Caco-2 (cell line): ENCODE measurements at regions not wholly inside any gene's neighbourhood (a gene's known extent, or its start where the extent isn't known, plus 50 kb on each side); places are given as distances from the start of the nearest gene placed in this dataset.

Source experiments
- BruUV-seq: library from RNA; stranded (reverse); fragments of 400-500 nt; replicated peaks from 2 replicates; lab custom pipeline; 2021; lab: Mats Ljungman, UMichigan
- CTCF ChIA-PET: fragments of 300-600 bp; sonication (Branson Sonifier 250); formaldehyde crosslinking; loops from one replicate; lab custom pipeline; 2022; ENCODE audit warnings: antibody characterized with exemption; lab: Charles Lee
- POLR2A ChIA-PET: fragments of 300-600 bp; sonication (Branson Sonifier 250); formaldehyde crosslinking; loops from one replicate; lab custom pipeline; 2022; ENCODE audit warnings: antibody characterized with exemption; lab: Charles Lee
- DNase-seq, 2 experiments: peaks; one replicate each; pipeline versions ENCODE4 v3.0.0 to v3.0.0-alpha.2; 2020 to 2022
- H3K27me3 ChIP-seq: replicated peaks from 2 replicates; pipeline ENCODE4 v1.6.0; 2011; ENCODE audit warnings: low read length; ENCODE audit not compliant: control insufficient read depth, insufficient read depth
- H3K36me3 ChIP-seq: 2 replicates; pipeline ENCODE4 v1.5.1; 2011; ENCODE audit warnings: low read length; ENCODE audit not compliant: control insufficient read depth, insufficient read depth
- H3K4me1 ChIP-seq: fragments of 250-450 bp; sonication (Bioruptor Pico); 2 replicates; pipeline ENCODE4 v1.5.1; 2020; ENCODE audit warnings: mild to moderate bottlenecking
- H3K4me3 ChIP-seq: 2 replicates; pipeline ENCODE4 v1.5.1; 2011; ENCODE audit warnings: low read depth, mild to moderate bottlenecking, control low read depth, low read length
- H3K9me3 ChIP-seq: fragments of 250-450 bp; sonication (Bioruptor Pico); 2 replicates; pipeline ENCODE4 v1.5.1; 2020; ENCODE audit warnings: mild to moderate bottlenecking, moderate library complexity
- H3K27ac Mint-ChIP-seq: one replicate; pipeline ENCODE4 v1.8.0; 2022; ENCODE audit warnings: mixed read lengths; ENCODE audit not compliant: unreplicated experiment
- H3K27me3 Mint-ChIP-seq: one replicate; pipeline ENCODE4 v1.8.0; 2022; ENCODE audit warnings: mixed read lengths; ENCODE audit not compliant: insufficient read depth, unreplicated experiment
- H3K36me3 Mint-ChIP-seq: one replicate; pipeline ENCODE4 v1.8.0; 2022; ENCODE audit warnings: mild to moderate bottlenecking, mixed read lengths; ENCODE audit not compliant: insufficient read depth, unreplicated experiment
- H3K4me1 Mint-ChIP-seq: one replicate; pipeline ENCODE4 v1.8.0; 2022; ENCODE audit warnings: low read depth, mixed read lengths; ENCODE audit not compliant: unreplicated experiment
- H3K4me3 Mint-ChIP-seq: one replicate; pipeline ENCODE4 v1.8.0; 2022; ENCODE audit warnings: mild to moderate bottlenecking, moderate library complexity, mixed read lengths; ENCODE audit not compliant: unreplicated experiment
- H3K9me3 Mint-ChIP-seq: one replicate; pipeline ENCODE4 v1.8.0; 2022; ENCODE audit warnings: mixed read lengths; ENCODE audit not compliant: unreplicated experiment
- intact Hi-C: fragments of 100-400 bp; cut with micrococcal nuclease; formaldehyde crosslinking; loops from one replicate; pipeline ENCODE4 v1.10.0; 2022; ENCODE audit not compliant: unreplicated experiment
- TF ChIP-seq, protein P1 (sequence below), 2 experiments: fragments of 200-600 bp in 1 of 2; IDR thresholded peaks; 1 replicate in 1 of 2; 2 replicates in 1 of 2; pipeline versions ENCODE4 v1.5.1 to v1.8.0; 2011 to 2022; ENCODE audit warnings: antibody characterized with exemption in 1 of 2, control low read depth in 1 of 2, inconsistent platforms in 1 of 2, low read depth in 1 of 2, low read length in 1 of 2, mild to moderate bottlenecking in 1 of 2, moderate library complexity in 1 of 2; ENCODE audit not compliant: insufficient read depth in 1 of 2, severe bottlenecking in 1 of 2, unreplicated experiment in 1 of 2

DNA sequence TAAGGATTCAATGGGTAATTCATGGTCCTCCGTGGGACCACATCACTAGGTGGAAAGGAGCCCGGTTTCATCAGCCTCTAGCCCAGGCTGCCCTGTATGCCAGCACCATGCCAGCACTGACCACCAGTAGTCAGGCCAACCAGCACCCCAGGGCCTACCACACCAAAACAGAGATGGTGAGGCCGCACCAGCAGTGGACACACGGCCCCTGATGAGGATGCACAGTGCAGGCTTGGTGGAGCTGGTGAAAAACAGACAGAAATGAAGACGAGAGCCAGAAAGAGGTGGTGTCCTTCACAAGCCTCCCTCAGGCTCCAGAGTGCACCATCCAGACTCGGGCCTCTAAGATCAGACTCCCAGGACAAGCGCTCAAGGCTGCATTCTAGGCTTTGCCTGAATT is 128.2 kb downstream of the MED10 start:
- no peaks in the 10 kb centered on the region for H3K36me3 ChIP-seq
- no TSS peak for BruUV-seq
- H3K4me3 ChIP-seq = no peak overlapping the region
- Mint-ChIP-seq H3K9me3 (no peaks in the 10 kb centered on the region), H3K27me3 (peaks cover 8% of the 10 kb centered on the region), H3K36me3 (no peaks in the 10 kb centered on the region), H3K27ac (no peak overlapping the region), H3K4me3 (no peak overlapping the region), H3K4me1 (no peaks in the 10 kb centered on the region)
- no peaks in the 10 kb centered on the region for H3K4me1 ChIP-seq
- H3K9me3 ChIP-seq = no peaks in the 10 kb centered on the region
- no peaks in the 10 kb centered on the region; the same call in 1 of the 2 replicates for H3K27me3 ChIP-seq
- ChIA-PET CTCF (no interaction called here), POLR2A (no interaction called here)
- no peak for DNase-seq
- intact Hi-C loops = no loop called here
- TF ChIP-seq, protein P1, sequence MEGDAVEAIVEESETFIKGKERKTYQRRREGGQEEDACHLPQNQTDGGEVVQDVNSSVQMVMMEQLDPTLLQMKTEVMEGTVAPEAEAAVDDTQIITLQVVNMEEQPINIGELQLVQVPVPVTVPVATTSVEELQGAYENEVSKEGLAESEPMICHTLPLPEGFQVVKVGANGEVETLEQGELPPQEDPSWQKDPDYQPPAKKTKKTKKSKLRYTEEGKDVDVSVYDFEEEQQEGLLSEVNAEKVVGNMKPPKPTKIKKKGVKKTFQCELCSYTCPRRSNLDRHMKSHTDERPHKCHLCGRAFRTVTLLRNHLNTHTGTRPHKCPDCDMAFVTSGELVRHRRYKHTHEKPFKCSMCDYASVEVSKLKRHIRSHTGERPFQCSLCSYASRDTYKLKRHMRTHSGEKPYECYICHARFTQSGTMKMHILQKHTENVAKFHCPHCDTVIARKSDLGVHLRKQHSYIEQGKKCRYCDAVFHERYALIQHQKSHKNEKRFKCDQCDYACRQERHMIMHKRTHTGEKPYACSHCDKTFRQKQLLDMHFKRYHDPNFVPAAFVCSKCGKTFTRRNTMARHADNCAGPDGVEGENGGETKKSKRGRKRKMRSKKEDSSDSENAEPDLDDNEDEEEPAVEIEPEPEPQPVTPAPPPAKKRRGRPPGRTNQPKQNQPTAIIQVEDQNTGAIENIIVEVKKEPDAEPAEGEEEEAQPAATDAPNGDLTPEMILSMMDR (IDR thresholded peaks at IDR 0.05; ENCODE audit: insufficient read depth in 1 of 2, low read depth in 1 of 2, low read length in 1 of 2, severe bottlenecking in 1 of 2, unreplicated experiment in 1 of 2) = no peak

DNA sequence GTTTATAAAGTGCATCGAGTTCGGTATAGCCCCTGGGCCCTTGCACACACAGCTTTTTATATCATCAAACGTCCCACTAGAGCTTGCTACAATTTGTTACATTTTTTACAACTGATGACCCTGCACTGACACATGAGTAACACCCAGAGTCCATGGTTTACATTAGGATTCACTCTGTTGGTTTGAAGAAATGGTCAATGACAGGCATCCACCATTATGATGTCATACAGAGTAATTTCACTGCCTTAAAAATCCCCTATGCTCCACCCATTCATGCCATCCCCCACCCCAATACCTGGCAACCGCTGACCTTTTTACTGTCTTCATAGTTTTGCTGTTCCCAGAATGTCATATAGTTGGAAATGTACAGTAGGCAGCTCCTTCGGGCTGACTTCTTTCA is 130.2 kb downstream of the MED10 start:
- intact Hi-C loops = no loop called here
- Histone ChIP-seq H3K4me1 (no peaks in the 10 kb centered on the region), H3K4me3 (no peak overlapping the region), H3K9me3 (no peaks in the 10 kb centered on the region), H3K27me3 (no peaks in the 10 kb centered on the region), H3K36me3 (no peaks in the 10 kb centered on the region)
- H3K9me3 Mint-ChIP-seq = no peaks in the 10 kb centered on the region
- H3K4me1 Mint-ChIP-seq = no peaks in the 10 kb centered on the region
- no TSS peak for BruUV-seq
- peaks cover 13% of the 10 kb centered on the region for H3K27me3 Mint-ChIP-seq
- TF ChIP-seq, protein P1 (IDR thresholded peaks at IDR 0.05; ENCODE audit: insufficient read depth in 1 of 2, low read depth in 1 of 2, low read length in 1 of 2, severe bottlenecking in 1 of 2, unreplicated experiment in 1 of 2) = no peak
- DNase-seq = no peak
- H3K4me3 Mint-ChIP-seq = no peak overlapping the region
- H3K36me3 Mint-ChIP-seq = no peaks in the 10 kb centered on the region
- CTCF ChIA-PET = no interaction called here
- POLR2A ChIA-PET = no interaction called here
- H3K27ac Mint-ChIP-seq = no peak overlapping the region

DNA sequence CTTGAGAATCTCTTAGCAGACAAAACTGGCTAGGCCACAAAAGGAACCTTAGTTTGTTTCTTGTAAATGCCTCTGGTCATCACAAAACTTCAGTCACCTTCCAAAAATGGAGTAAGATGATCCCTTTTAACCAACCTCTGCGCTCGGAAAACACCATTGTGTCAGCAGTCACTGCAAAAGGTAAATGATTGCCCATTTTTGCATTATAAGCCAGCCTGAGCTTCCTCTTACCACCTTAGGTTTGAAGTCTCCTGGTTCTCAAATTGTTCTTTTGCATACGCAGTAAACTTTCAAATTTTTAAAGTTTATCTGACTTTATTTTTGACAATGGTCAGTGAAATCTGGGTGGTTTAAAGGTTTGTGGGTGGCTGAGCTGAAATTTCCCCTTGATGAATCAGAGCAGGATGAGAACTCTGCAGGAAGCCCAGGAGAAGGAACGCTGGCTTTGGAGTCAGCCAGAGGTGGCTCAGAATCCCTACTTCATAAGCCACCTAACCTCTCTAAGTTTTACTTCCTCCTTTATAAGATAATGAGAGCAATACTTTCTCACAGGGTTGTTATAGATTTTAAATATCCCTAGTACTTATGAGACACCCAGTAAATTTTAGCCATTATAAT is 131.4 kb downstream of the MED10 start:
- Histone ChIP-seq H3K9me3 (no peaks in the 10 kb centered on the region), H3K4me1 (no peaks in the 10 kb centered on the region), H3K4me3 (no peak overlapping the region), H3K27me3 (no peaks in the 10 kb centered on the region), H3K36me3 (no peaks in the 10 kb centered on the region)
- no peak for DNase-seq
- no peaks in the 10 kb centered on the region for H3K36me3 Mint-ChIP-seq
- ChIA-PET CTCF (no interaction called here), POLR2A (no interaction called here)
- peaks cover 13% of the 10 kb centered on the region for H3K27me3 Mint-ChIP-seq
- H3K27ac Mint-ChIP-seq = no peak overlapping the region
- no TSS peak for BruUV-seq
- intact Hi-C loops = no loop called here
- TF ChIP-seq, protein P1 (IDR thresholded peaks at IDR 0.05; ENCODE audit: insufficient read depth in 1 of 2, low read depth in 1 of 2, low read length in 1 of 2, severe bottlenecking in 1 of 2, unreplicated experiment in 1 of 2) = no peak
- no peaks in the 10 kb centered on the region for H3K9me3 Mint-ChIP-seq
- no peak overlapping the region for H3K4me3 Mint-ChIP-seq
- no peaks in the 10 kb centered on the region for H3K4me1 Mint-ChIP-seq
